PFSK-1 (cell line): ENCODE measurements at regions not wholly inside any gene's neighbourhood (a gene's known extent, or its start where the extent isn't known, plus 50 kb on each side); places are given as distances from the start of the nearest gene placed in this dataset.

Experiments
- FOXP2 ChIP-seq: optimal IDR thresholded peaks from 2 replicates; pipeline ENCODE3; 2011; ENCODE audit warnings: borderline replicate concordance, control low read depth, inconsistent platforms; ENCODE audit not compliant: insufficient read depth; ENCODE audit errors: extremely low read length, extremely low read depth
- POLR2AphosphoS5 ChIP-seq: IDR thresholded peaks from 2 replicates; pipeline ENCODE4 v1.6.1; 2012; ENCODE audit warnings: low read depth, mild to moderate bottlenecking, control low read depth, low read length, moderate library complexity
- SIN3A ChIP-seq: IDR thresholded peaks from 2 replicates; pipeline ENCODE4 v1.6.1; 2012; ENCODE audit warnings: mild to moderate bottlenecking, low read length, moderate library complexity, borderline replicate concordance; ENCODE audit not compliant: insufficient read depth
- TAF1 ChIP-seq: IDR thresholded peaks from 2 replicates; pipeline ENCODE4 v1.6.1; 2012; ENCODE audit warnings: low read length, control low read depth, borderline replicate concordance; ENCODE audit not compliant: insufficient read depth
- TF ChIP-seq, protein P1 (sequence below), 2 experiments: IDR thresholded peaks; 2 replicates each; pipeline versions ENCODE4 v1.6.1 to v1.8.0; 2011 to 2012; ENCODE audit warnings: low read depth in 2 of 2, low read length in 2 of 2, control low read depth in 1 of 2, inconsistent platforms in 1 of 2, mild to moderate bottlenecking in 1 of 2, moderate library complexity in 1 of 2; ENCODE audit not compliant: insufficient read depth in 1 of 2

DNA sequence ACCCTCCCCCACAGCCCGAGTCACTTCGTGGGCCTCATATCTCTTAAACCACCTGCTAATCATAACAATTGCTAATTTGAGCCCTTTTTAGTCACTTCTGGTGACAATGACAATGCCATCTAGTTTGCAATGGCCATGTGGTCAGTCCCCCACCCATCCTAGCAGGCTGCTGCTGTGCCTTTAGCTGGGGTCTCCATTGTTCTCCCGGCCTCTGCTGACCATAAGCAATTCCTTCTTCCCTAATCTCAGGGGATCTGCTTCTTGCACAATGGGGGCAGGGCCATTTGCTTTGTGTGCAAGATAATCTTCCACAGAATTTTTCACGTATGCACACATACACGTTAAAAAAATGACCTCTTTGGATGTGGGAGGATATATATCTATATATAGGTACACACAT, 406.1 kb upstream of the ONECUT1 start:
- TF ChIP-seq, protein P1, sequence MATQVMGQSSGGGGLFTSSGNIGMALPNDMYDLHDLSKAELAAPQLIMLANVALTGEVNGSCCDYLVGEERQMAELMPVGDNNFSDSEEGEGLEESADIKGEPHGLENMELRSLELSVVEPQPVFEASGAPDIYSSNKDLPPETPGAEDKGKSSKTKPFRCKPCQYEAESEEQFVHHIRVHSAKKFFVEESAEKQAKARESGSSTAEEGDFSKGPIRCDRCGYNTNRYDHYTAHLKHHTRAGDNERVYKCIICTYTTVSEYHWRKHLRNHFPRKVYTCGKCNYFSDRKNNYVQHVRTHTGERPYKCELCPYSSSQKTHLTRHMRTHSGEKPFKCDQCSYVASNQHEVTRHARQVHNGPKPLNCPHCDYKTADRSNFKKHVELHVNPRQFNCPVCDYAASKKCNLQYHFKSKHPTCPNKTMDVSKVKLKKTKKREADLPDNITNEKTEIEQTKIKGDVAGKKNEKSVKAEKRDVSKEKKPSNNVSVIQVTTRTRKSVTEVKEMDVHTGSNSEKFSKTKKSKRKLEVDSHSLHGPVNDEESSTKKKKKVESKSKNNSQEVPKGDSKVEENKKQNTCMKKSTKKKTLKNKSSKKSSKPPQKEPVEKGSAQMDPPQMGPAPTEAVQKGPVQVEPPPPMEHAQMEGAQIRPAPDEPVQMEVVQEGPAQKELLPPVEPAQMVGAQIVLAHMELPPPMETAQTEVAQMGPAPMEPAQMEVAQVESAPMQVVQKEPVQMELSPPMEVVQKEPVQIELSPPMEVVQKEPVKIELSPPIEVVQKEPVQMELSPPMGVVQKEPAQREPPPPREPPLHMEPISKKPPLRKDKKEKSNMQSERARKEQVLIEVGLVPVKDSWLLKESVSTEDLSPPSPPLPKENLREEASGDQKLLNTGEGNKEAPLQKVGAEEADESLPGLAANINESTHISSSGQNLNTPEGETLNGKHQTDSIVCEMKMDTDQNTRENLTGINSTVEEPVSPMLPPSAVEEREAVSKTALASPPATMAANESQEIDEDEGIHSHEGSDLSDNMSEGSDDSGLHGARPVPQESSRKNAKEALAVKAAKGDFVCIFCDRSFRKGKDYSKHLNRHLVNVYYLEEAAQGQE (IDR thresholded peaks at IDR 0.05; ENCODE audit: insufficient read depth in 1 of 2, low read depth in 2 of 2, low read length in 2 of 2): no peak
- TF ChIP-seq TAF1: no peak
- TF ChIP-seq POLR2AphosphoS5: no peak
- TF ChIP-seq SIN3A: no peak
- TF ChIP-seq FOXP2: no peak
